GM12878 (cell line): ENCODE measurements at regions not wholly inside any gene's neighbourhood (a gene's known extent, or its start where the extent isn't known, plus 50 kb on each side); places are given as distances from the start of the nearest gene placed in this dataset.

Experiments used
- ATAC-seq: fragments of 200-7000 bp; cut with Tn5 transposase; 3 replicates; pipeline ENCODE4 v1.9.1; 2020; ENCODE audit warnings: mild to moderate bottlenecking, moderate library complexity
- BruUV-seq: library from RNA; stranded (reverse); fragments of 400-500 nt; replicated peaks from 2 replicates; lab custom pipeline; 2021; lab: Mats Ljungman, UMichigan
- CTCF ChIA-PET: fragments of 300-600 bp; sonication (Branson Sonifier 250); formaldehyde crosslinking; extraction: SDS; loops from one replicate; lab custom pipeline; 2021; ENCODE audit warnings: inconsistent platforms; lab: Yijun Ruan, JAX
- POLR2A ChIA-PET: fragments of 350-600 bp; formaldehyde crosslinking; extraction: SDS; loops from one replicate; lab custom pipeline; 2021; ENCODE audit warnings: inconsistent platforms; lab: Charles Lee
- RAD21 ChIA-PET: fragments of 300-600 bp; sonication (Branson Sonifier 250); formaldehyde crosslinking; loops from one replicate; lab custom pipeline; 2023; ENCODE audit warnings: antibody characterized with exemption; ENCODE audit not compliant: unreplicated experiment; lab: Charles Lee
- SMC1A ChIA-PET: fragments of 300-600 bp; sonication (Branson Sonifier 250); formaldehyde crosslinking; loops from one replicate; lab custom pipeline; 2023; ENCODE audit not compliant: unreplicated experiment, uncharacterized antibody; lab: Charles Lee
- DNase-seq: peaks from one replicate; pipeline ENCODE4 v3.0.0-alpha.2; 2011; ENCODE audit warnings: low read depth, low spot score
- FAIRE-seq: peaks from 3 replicates; lab custom pipeline; 2011; peaks lifted over from hg19 to GRCh38; lab: Jason Lieb, UNC
- H2AFZ ChIP-seq: 2 replicates; pipeline ENCODE4 v1.6.0; 2011; ENCODE audit warnings: low read depth, low read length, control low read depth; ENCODE audit not compliant: control insufficient read depth
- H3K27ac ChIP-seq: 2 replicates; pipeline ENCODE4 v1.5.1; 2011; ENCODE audit warnings: control low read depth; ENCODE audit not compliant: control insufficient read depth, insufficient read depth
- H3K27me3 ChIP-seq, 2 experiments: replicated peaks in 1 of 2; 2 replicates each; pipeline versions ENCODE4 v1.6.0 to v1.6.1; 2011; ENCODE audit warnings: low read length in 1 of 2; ENCODE audit not compliant: control insufficient read depth in 2 of 2, insufficient read depth in 2 of 2
- H3K36me3 ChIP-seq, 2 experiments: 2 replicates each; pipeline ENCODE4 v1.5.1; 2011; ENCODE audit warnings: low read length in 1 of 2; ENCODE audit not compliant: control insufficient read depth in 2 of 2, insufficient read depth in 2 of 2
- H3K4me1 ChIP-seq: 2 replicates; pipeline ENCODE4 v1.6.1; 2011; ENCODE audit warnings: mild to moderate bottlenecking, low read length, moderate library complexity, mixed read lengths; ENCODE audit not compliant: control insufficient read depth, insufficient read depth
- H3K4me2 ChIP-seq: 2 replicates; pipeline ENCODE4 v1.6.0; 2011; ENCODE audit warnings: control low read depth; ENCODE audit not compliant: control insufficient read depth, insufficient read depth
- H3K4me3 ChIP-seq: fragments of 200-600 bp; sonication (generic); 2 replicates; pipeline ENCODE4 v1.5.1; 2016
- H3K79me2 ChIP-seq: 2 replicates; pipeline ENCODE4 v1.6.0; 2011; ENCODE audit warnings: low read length; ENCODE audit not compliant: control insufficient read depth, insufficient read depth
- H3K9ac ChIP-seq: 2 replicates; pipeline ENCODE4 v1.8.0; 2011; ENCODE audit warnings: low read length, control low read depth, mixed read lengths; ENCODE audit not compliant: control insufficient read depth, insufficient read depth
- H3K9me3 ChIP-seq: replicated peaks from 3 replicates; pipeline ENCODE4 v1.5.1; 2011; ENCODE audit warnings: mild to moderate bottlenecking, low read length; ENCODE audit not compliant: control insufficient read depth, insufficient read depth
- H4K20me1 ChIP-seq: 2 replicates; pipeline ENCODE4 v1.6.0; 2011; ENCODE audit not compliant: control insufficient read depth, insufficient read depth
- EGR1 ChIP-seq, 2 experiments: IDR thresholded peaks; 1 replicate in 1 of 2; 2 replicates in 1 of 2; pipeline ENCODE4 v1.6.1; 2011 to 2012; ENCODE audit warnings: low read depth in 2 of 2, low read length in 2 of 2, borderline replicate concordance in 1 of 2, mild to moderate bottlenecking in 1 of 2, moderate library complexity in 1 of 2
- MYB ChIP-seq: fragments of 150-350 bp; IDR thresholded peaks from 2 replicates; pipeline ENCODE4 v1.6.1; 2014; ENCODE audit warnings: mild to moderate bottlenecking, low read depth, low read length, borderline replicate concordance
- STAT3 ChIP-seq: IDR thresholded peaks from 2 replicates; pipeline ENCODE4 v1.6.1; 2011; ENCODE audit warnings: low read depth, low read length, improper control_type of control experiment
- WGBS: methylation state at CpG from one replicate; pipeline ENCODE4 v1.1.6; 2016; ENCODE audit warnings: low lambda C conversion rate; ENCODE audit not compliant: insufficient replicate concordance, insufficient coverage; ENCODE audit errors: missing lambda C conversion rate; 5-methylcytosine and 5-hydroxymethylcytosine counted together
- in situ Hi-C: fragments of 300-500 bp; cut with MboI; formaldehyde crosslinking; loops from 9 replicates; pipeline ENCODE4 v1.14.3; 2018; ENCODE audit warnings: mixed read lengths
- intact Hi-C: fragments of 100-400 bp; cut with micrococcal nuclease; formaldehyde crosslinking; loops from one replicate; pipeline ENCODE4 v1.14.2; 2022; ENCODE audit not compliant: unreplicated experiment

DNA sequence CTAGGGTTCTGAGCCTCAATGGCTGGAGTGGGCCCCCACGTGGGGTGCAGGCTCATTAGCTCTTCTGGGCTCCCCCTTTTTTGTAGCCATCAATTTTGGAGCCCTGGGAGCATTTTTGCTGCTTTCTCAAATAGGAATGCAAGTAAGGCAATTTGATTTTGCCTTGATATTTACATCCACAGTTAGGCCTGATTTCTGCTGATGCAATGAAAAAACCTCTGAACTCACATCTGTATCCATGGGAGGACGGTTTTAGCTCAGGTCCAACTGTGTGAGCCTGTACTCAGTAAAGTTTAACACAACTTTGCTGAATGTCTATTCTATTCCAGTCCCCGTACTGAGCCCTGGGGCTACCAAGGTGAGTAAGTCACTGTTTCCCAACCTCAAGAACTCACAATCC, 425.0 kb downstream of the HAPSTR1 start:
- SMC1A ChIA-PET: no interaction called here
- Histone ChIP-seq H2AFZ (no peak overlapping the region), H3K4me2 (no peak overlapping the region), H3K36me3 (no peaks in the 10 kb centered on the region), H3K27me3 (no peaks in the 10 kb centered on the region), H3K4me3 (no peak overlapping the region), H3K4me1 (no peaks in the 10 kb centered on the region), H3K9me3 (no peaks in the 10 kb centered on the region), H3K9ac (no peak overlapping the region), H3K27ac (no peak overlapping the region), H3K79me2 (no peaks in the 10 kb centered on the region), H4K20me1 (no peaks in the 10 kb centered on the region)
- RAD21 ChIA-PET: no interaction called here
- FAIRE-seq (no peak), DNase-seq (no peak), ATAC-seq (no peak)
- in situ Hi-C loops (no loop called here), intact Hi-C loops (no loop called here)
- TF ChIP-seq EGR1 (IDR thresholded peaks at IDR 0.05; ENCODE audit: borderline replicate concordance in 1 of 2, low read depth in 2 of 2, low read length in 2 of 2): no peak
- POLR2A ChIA-PET: no interaction called here
- CTCF ChIA-PET: no interaction called here
- 15% methylated on average over 3 of the region's 3 CpGs for WGBS
- BruUV-seq: no TSS peak

DNA sequence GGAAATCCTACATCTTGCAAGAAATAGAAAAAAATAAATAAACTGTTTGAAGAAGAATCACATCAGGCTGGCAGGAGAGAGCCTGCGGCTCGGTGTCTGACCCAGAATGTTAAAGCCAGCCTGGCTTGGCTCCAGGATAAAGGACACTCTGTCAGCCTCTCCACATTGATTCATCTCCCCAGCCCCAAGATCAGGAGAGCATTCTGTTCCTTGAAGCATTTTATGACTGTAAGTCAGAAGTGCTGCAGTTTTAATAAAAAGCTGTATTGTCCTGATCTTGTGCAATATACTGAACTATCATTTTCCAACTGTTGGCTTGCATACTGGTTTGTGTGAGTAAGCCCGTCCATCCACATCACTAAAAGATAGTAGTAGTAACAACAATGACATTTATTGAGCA, 426.6 kb downstream of the HAPSTR1 start:
- SMC1A ChIA-PET: no interaction called here
- H2AFZ ChIP-seq: no peak overlapping the region
- no peaks in the 10 kb centered on the region for H3K9me3 ChIP-seq
- H3K27ac ChIP-seq: no peak overlapping the region
- no peaks in the 10 kb centered on the region for H3K4me1 ChIP-seq
- H3K4me3 ChIP-seq: no peak overlapping the region
- POLR2A ChIA-PET: no interaction called here
- H3K9ac ChIP-seq: no peak overlapping the region
- in situ Hi-C loops (no loop called here), intact Hi-C loops (no loop called here)
- CTCF ChIA-PET: no interaction called here
- no peaks in the 10 kb centered on the region for H3K27me3 ChIP-seq
- no peak for ATAC-seq
- H3K36me3 ChIP-seq: no peaks in the 10 kb centered on the region
- BruUV-seq: no TSS peak
- no peak for FAIRE-seq
- H3K79me2 ChIP-seq: no peaks in the 10 kb centered on the region
- no peak for DNase-seq
- TF ChIP-seq MYB: no peak
- no peak for TF ChIP-seq STAT3
- H3K4me2 ChIP-seq: no peak overlapping the region
- RAD21 ChIA-PET: no interaction called here
- no peaks in the 10 kb centered on the region for H4K20me1 ChIP-seq
- 19% methylated on average over 3 of the region's 3 CpGs for WGBS
